ENCODE measurements at regions not wholly inside any gene's neighbourhood (a gene's known extent, or its start where the extent isn't known, plus 50 kb on each side); places are given as distances from the start of the nearest gene placed in this dataset.

DNA sequence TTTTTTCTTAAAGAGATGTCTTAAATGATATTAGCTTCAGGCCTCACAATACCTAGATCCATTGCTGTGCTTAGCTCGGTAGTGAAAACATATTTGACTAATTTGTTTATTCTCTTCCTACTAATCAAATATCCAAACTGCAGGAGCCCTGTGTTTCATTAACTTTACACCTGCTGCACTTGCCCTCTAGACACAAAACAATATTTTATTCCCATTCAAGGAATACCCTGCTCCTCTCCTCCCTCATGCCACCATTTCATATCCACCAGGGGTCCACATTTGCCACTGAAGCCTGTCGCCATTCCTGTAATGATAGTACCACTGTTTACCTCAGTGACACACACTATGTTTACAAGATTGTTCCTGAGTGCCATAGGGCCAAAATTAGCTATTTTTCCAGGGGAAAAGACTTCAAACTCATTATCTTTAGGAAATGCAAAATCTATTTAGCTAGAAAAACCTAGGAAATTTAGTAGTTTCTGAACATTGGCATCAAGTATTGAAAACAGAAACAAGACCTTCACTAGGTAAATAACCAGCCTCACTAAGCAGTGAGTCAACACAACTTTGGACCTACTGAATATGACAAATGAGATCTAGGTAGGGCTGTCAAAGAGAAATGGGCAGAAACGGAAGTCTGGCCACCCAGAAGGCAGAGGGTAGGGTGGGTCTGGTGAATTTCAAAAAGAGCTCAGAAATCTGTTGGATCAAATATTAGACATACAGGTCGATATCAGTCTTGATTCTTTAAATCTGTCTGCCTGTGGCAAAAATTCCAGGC, 134.6 kb upstream of the KCNK1 start:
- TF ChIP-seq, protein P1, sequence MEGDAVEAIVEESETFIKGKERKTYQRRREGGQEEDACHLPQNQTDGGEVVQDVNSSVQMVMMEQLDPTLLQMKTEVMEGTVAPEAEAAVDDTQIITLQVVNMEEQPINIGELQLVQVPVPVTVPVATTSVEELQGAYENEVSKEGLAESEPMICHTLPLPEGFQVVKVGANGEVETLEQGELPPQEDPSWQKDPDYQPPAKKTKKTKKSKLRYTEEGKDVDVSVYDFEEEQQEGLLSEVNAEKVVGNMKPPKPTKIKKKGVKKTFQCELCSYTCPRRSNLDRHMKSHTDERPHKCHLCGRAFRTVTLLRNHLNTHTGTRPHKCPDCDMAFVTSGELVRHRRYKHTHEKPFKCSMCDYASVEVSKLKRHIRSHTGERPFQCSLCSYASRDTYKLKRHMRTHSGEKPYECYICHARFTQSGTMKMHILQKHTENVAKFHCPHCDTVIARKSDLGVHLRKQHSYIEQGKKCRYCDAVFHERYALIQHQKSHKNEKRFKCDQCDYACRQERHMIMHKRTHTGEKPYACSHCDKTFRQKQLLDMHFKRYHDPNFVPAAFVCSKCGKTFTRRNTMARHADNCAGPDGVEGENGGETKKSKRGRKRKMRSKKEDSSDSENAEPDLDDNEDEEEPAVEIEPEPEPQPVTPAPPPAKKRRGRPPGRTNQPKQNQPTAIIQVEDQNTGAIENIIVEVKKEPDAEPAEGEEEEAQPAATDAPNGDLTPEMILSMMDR (IDR thresholded peaks at IDR 0.05; ENCODE audit: insufficient read depth, low read length): no peak
- TF ChIP-seq POLR2AphosphoS5 (IDR thresholded peaks at IDR 0.05; ENCODE audit: low read depth): no peak
